AG09309 (cell line): ENCODE measurements at regions not wholly inside any gene's neighbourhood (a gene's known extent, or its start where the extent isn't known, plus 50 kb on each side); places are given as distances from the start of the nearest gene placed in this dataset.
A peak's percentile ranks its signal among the peaks of the same experiment; 100 is the strongest.

Source experiments
- DNase-seq: peaks from one replicate; pipeline ENCODE4 v3.0.0-alpha.2; 2010; ENCODE audit warnings: low read depth
- H3K4me3 ChIP-seq: 2 replicates; pipeline ENCODE4 v1.5.1; 2011; ENCODE audit warnings: mild to moderate bottlenecking, low read depth, low read length, moderate library complexity; ENCODE audit not compliant: control insufficient read depth
- TF ChIP-seq, protein P1 (sequence below): IDR thresholded peaks from 2 replicates; pipeline ENCODE4 v1.5.1; 2011; ENCODE audit warnings: mild to moderate bottlenecking, low read depth, low read length, inconsistent platforms; ENCODE audit not compliant: insufficient read depth, control insufficient read depth; ENCODE audit errors: missing control alignments

DNA sequence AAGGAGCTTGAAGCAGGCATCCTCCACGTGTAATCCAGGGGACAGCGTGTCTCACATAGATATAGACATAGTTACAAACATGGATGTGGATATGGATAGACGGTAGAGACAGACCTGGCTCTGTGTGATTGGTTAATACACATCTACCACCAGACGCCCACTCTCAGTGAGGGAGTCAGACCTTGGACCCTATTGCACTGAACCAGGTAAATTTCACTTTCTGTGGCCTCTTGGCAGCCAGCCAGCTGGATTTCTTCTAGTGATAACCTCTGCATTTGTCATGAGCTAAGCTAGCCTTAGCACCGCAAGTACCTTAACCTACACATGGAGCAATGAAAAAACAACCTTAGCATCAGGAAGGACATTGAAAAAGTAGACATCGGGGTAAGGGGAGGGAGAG lies 79.2 kb upstream of the ACSL4 start:
- no peak for DNase-seq
- H3K4me3 ChIP-seq: no peak overlapping the region
- TF ChIP-seq, protein P1, sequence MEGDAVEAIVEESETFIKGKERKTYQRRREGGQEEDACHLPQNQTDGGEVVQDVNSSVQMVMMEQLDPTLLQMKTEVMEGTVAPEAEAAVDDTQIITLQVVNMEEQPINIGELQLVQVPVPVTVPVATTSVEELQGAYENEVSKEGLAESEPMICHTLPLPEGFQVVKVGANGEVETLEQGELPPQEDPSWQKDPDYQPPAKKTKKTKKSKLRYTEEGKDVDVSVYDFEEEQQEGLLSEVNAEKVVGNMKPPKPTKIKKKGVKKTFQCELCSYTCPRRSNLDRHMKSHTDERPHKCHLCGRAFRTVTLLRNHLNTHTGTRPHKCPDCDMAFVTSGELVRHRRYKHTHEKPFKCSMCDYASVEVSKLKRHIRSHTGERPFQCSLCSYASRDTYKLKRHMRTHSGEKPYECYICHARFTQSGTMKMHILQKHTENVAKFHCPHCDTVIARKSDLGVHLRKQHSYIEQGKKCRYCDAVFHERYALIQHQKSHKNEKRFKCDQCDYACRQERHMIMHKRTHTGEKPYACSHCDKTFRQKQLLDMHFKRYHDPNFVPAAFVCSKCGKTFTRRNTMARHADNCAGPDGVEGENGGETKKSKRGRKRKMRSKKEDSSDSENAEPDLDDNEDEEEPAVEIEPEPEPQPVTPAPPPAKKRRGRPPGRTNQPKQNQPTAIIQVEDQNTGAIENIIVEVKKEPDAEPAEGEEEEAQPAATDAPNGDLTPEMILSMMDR: no peak

DNA sequence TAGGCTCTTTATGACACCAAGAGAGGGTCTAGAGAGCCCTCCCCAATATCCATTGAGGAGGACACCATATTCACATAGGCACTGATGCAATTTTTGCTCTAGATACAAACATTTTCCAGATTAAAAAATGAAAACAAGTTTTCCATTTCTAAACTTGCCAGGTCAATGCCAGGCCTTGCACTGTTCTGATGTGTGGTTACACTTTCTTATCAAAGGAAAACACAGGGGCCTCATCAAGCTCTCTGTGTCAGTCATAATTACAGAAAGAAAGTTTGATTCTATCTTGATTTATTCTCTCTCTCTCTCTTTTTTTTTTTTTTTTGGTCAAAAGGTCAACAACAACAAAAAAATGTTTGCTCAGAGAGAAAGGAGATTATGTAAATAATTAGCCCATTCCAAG lies 80.2 kb upstream of the ACSL4 start:
- TF ChIP-seq, protein P1: no peak
- DNase-seq: no peak

DNA sequence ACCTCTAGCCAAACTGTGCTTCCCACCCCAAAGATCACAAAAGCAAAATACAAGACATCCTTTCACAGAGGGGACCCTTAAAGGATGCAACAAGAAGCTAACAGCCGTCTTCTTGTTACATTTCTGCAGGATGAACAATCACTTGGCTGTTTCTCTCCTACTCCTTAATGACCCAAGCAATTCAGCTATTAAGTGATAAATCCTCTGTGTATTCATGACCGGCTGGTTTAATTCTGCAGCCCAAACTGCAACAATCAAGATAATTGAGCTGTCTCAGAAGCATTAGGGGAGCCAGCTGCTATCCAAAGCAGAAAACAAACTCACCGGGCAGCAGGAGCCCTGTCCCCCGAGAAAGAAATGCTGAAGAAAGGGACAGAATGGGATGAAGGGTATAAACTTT lies 85.9 kb upstream of the ACSL4 start:
- DNase-seq: no peak
- H3K4me3 ChIP-seq: no peak overlapping the region
- TF ChIP-seq, protein P1: no peak

More for the DNA sequence above, 80.2 kb upstream of the ACSL4 start:
- no peak overlapping the region for H3K4me3 ChIP-seq

DNA sequence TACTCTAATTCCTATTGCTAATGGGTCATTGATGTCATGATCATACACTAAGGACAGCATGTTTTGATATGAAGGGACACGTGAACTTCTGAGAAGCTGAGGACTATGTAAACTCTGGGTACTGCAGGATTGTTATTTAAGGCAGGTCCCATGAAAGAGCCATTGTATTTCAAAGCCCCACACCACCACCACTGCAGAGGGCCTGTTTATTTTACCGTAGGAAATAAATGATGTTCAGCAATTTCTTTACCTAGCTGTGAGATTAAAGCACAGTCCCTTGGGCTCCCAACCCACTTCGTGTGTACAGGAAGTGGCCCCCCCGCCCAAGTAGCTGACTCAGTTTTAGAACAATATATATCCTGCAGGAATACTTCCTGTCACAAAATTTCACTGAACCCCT lies 89.8 kb upstream of the ACSL4 start:
- H3K4me3 ChIP-seq: no peak overlapping the region
- TF ChIP-seq, protein P1: no peak
- DNase-seq: no peak

DNA sequence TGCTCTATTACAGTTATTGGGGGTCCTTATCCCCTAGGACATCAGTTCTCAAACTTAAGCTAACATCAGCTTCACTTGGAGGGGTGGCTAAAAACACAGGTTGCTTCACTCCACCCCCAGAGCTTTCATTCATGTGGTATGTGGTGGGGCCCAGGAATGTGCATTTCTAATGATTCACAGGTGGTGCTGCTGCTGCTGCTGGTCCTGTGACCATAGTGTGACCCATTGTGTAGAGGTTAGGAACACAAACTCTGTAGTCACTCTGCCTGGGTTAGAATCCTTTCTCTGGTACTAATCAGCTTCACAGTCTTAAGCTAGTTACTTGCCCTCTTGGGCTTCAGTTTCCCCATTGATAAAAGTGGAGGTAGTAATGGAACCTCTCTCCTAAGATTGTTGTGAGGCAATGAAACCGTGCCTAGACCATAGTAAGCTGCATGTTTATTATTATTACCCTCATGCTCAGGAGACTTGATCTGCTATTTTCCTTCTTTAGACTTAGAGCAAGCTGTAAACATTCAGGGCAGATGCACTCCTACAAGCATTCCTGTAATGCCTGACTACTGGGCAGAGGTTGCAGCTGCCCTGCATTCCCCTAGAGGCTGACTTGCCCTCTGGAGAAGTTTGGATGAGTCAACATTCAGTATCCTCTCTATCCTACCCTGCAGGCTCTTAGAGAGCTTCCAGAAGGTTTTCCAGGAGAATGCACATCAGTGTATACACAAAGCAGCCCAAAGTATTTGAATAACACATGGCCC lies 94.1 kb upstream of the ACSL4 start:
- DNase-seq: peak; percentile 46
- H3K4me3 ChIP-seq: no peak overlapping the region
- TF ChIP-seq, protein P1: peak; percentile 22

DNA sequence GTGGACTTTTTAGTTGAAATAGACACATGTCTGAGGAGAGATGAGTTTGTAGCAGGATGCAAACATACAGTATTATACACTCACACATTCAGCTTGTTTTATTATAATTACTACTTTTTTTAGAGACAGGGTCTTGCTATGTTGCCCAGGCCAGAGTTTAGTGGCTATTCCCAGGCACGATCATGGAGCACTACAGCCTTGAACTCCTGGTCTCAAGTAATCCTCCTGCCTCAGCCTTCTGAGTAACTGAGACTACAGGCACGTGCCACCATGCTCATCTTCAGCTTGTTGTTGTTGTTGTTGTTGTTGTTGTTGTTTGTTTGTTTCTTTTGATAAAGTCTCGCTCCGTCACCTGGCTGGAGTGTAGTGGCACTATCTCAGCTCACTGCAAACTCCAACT lies 94.7 kb upstream of the ACSL4 start:
- no peak for DNase-seq
- H3K4me3 ChIP-seq: no peak overlapping the region
- TF ChIP-seq, protein P1: no peak
